Neuronal stem cell (in vitro differentiated cells): ENCODE measurements at regions not wholly inside any gene's neighbourhood (a gene's known extent, or its start where the extent isn't known, plus 50 kb on each side); places are given as distances from the start of the nearest gene placed in this dataset.
A peak's percentile ranks its signal among the peaks of the same experiment; 100 is the strongest.

ENCODE experiments used
- DNase-seq: peaks from one replicate; pipeline ENCODE4 v3.0.0-alpha.2; 2013; ENCODE audit warnings: low spot score
- H2AFZ ChIP-seq: one replicate; pipeline ENCODE4 v1.6.1; 2013; ENCODE audit warnings: mild to moderate bottlenecking, low read length, inconsistent platforms
- H2AK5ac ChIP-seq: 2 replicates; pipeline ENCODE4 v1.6.1; 2013; ENCODE audit warnings: low read depth, mild to moderate bottlenecking, inconsistent platforms, low read length, moderate library complexity, mixed read lengths
- H2BK120ac ChIP-seq: 2 replicates; pipeline ENCODE4 v1.6.1; 2013; ENCODE audit warnings: low read depth, mild to moderate bottlenecking, inconsistent platforms, low read length, moderate library complexity, mixed read lengths
- H2BK12ac ChIP-seq: one replicate; pipeline ENCODE4 v1.6.1; 2013; ENCODE audit warnings: low read length, inconsistent platforms
- H2BK15ac ChIP-seq: 2 replicates; pipeline ENCODE4 v1.6.1; 2013; ENCODE audit warnings: mild to moderate bottlenecking, low read length, inconsistent platforms, mixed read lengths
- H2BK5ac ChIP-seq: one replicate; pipeline ENCODE4 v1.6.1; 2013; ENCODE audit warnings: inconsistent platforms, mild to moderate bottlenecking, low read length, moderate library complexity
- H3K14ac ChIP-seq: one replicate; pipeline ENCODE4 v1.6.1; 2013; ENCODE audit warnings: low read length, inconsistent platforms
- H3K18ac ChIP-seq: 2 replicates; pipeline ENCODE4 v1.6.1; 2013; ENCODE audit warnings: low read length, inconsistent platforms
- H3K23ac ChIP-seq: 2 replicates; pipeline ENCODE4 v1.6.1; 2013; ENCODE audit warnings: low read depth, mild to moderate bottlenecking, mixed read lengths, low read length, inconsistent platforms; ENCODE audit not compliant: poor library complexity
- H3K27ac ChIP-seq: replicated peaks from 3 replicates; pipeline ENCODE4 v1.5.1; 2013; ENCODE audit warnings: low read length, inconsistent platforms
- H3K27me3 ChIP-seq, 3 experiments: 2 replicates each; pipeline ENCODE4 v1.6.1; 2013; ENCODE audit warnings: low read length in 3 of 3, mild to moderate bottlenecking in 2 of 3, inconsistent platforms in 1 of 3, low read depth in 1 of 3, mixed read lengths in 1 of 3, moderate library complexity in 1 of 3; ENCODE audit not compliant: control insufficient read depth in 3 of 3, insufficient read depth in 3 of 3
- H3K36me3 ChIP-seq, 2 donors: replicated peaks in 1 of 2; 2 replicates each; pipeline ENCODE4 v1.6.1; 2013; ENCODE audit warnings: low read length in 2 of 2; ENCODE audit not compliant: control insufficient read depth in 2 of 2, insufficient read depth in 2 of 2
- H3K4ac ChIP-seq: 2 replicates; pipeline ENCODE4 v1.6.1; 2013; ENCODE audit warnings: inconsistent platforms, mild to moderate bottlenecking, low read length, moderate library complexity
- H3K4me1 ChIP-seq, 2 donors: 1 replicate in 1 of 2; 2 replicates in 1 of 2; pipeline ENCODE4 v1.6.1; 2013; ENCODE audit warnings: low read length in 2 of 2, low read depth in 1 of 2; ENCODE audit not compliant: control insufficient read depth in 2 of 2, insufficient read depth in 1 of 2
- H3K4me2 ChIP-seq: one replicate; pipeline ENCODE4 v1.6.1; 2013; ENCODE audit warnings: mild to moderate bottlenecking, low read length, inconsistent platforms; ENCODE audit not compliant: insufficient read depth, poor library complexity, severe bottlenecking
- H3K4me3 ChIP-seq, 2 donors: 2 replicates each; pipeline ENCODE4 v1.5.1; 2013; ENCODE audit warnings: low read length in 2 of 2, mild to moderate bottlenecking in 2 of 2, inconsistent platforms in 1 of 2, moderate library complexity in 1 of 2
- H3K79me1 ChIP-seq: one replicate; pipeline ENCODE4 v1.6.1; 2013; ENCODE audit warnings: low read depth, mild to moderate bottlenecking, inconsistent platforms, low read length, moderate library complexity
- H3K9ac ChIP-seq: one replicate; pipeline ENCODE4 v1.6.1; 2013; ENCODE audit warnings: mild to moderate bottlenecking, low read depth, low read length, inconsistent platforms; ENCODE audit not compliant: poor library complexity
- H3K9me3 ChIP-seq, 2 donors: replicated peaks in 1 of 2; 2 replicates each; pipeline versions ENCODE3 to v1.6.1; 2013; ENCODE audit warnings: low read length in 2 of 2, mild to moderate bottlenecking in 2 of 2, inconsistent platforms in 1 of 2, low read depth in 1 of 2, mixed read lengths in 1 of 2, moderate library complexity in 1 of 2; ENCODE audit not compliant: control insufficient read depth in 2 of 2, insufficient read depth in 1 of 2
- H4K8ac ChIP-seq: one replicate; pipeline ENCODE4 v1.6.1; 2013; ENCODE audit warnings: low read depth, mild to moderate bottlenecking, inconsistent platforms, low read length, moderate library complexity
- H4K91ac ChIP-seq: one replicate; pipeline ENCODE4 v1.6.1; 2013; ENCODE audit warnings: low read length, low read depth, mild to moderate bottlenecking, inconsistent platforms; ENCODE audit not compliant: poor library complexity
- WGBS, 2 donors: extraction: QIAGEN DNeasy Blood & Tissue Kit; methylation state at CpG; one replicate each; pipeline ENCODE4 v1.1.7; 2013; ENCODE audit warnings: missing lambda C conversion rate in 2 of 2, mixed read lengths in 1 of 2; ENCODE audit not compliant: insufficient read length in 2 of 2, insufficient replicate concordance in 1 of 2; ENCODE audit errors: extremely low coverage in 2 of 2; 5-methylcytosine and 5-hydroxymethylcytosine counted together

DNA sequence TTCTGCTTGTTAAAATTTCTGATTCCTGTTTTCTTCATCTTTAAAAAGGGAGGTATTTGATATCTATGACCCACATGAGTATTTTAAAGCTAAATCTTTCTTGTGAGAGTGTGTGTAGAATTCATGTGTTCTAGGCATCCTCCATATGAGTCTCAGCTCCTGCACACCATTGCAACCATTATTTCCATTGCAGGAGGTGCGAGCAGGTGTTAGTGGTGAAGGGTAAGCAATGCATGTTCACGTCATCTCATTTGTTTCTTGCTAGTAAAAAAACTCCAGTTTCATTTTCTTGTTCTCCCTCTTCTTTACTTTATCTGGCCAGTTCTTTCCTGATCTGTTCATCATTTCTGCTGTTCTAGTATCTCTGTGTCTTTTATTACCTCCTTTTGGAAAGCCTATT lies 100.5 kb downstream of the ADRA2A start:
- no peak overlapping the region for H4K91ac ChIP-seq
- H3K4me1 ChIP-seq, result no peaks in the 10 kb centered on the region
- no peak overlapping the region for H3K14ac ChIP-seq
- H3K18ac ChIP-seq, result no peak overlapping the region
- no peak overlapping the region for H3K23ac ChIP-seq
- no peak overlapping the region for H2BK12ac ChIP-seq
- H2BK120ac ChIP-seq, result no peak overlapping the region
- no peaks in the 10 kb centered on the region for H3K27me3 ChIP-seq
- no CpG with 5 or more reads among the region's 2 CpGs for WGBS, 2 donors
- H3K4ac ChIP-seq, result no peak overlapping the region
- no peak overlapping the region for H3K9ac ChIP-seq
- no peaks in the 10 kb centered on the region for H3K79me1 ChIP-seq
- H2BK15ac ChIP-seq, result no peak overlapping the region
- H3K27ac ChIP-seq, result no peak overlapping the region
- H3K4me2 ChIP-seq, result no peak overlapping the region
- no peak overlapping the region for H3K4me3 ChIP-seq
- H2AFZ ChIP-seq, result no peak overlapping the region
- no peak overlapping the region for H2BK5ac ChIP-seq
- DNase-seq, result no peak
- H4K8ac ChIP-seq, result no peak overlapping the region
- no peaks in the 10 kb centered on the region for H3K9me3 ChIP-seq
- H3K36me3 ChIP-seq, result no peaks in the 10 kb centered on the region
- no peak overlapping the region for H2AK5ac ChIP-seq

- H2BK12ac ChIP-seq, result no peak overlapping the region
- no peak overlapping the region for H2AK5ac ChIP-seq
- H3K27me3 ChIP-seq, result no peaks in the 10 kb centered on the region
- no peak overlapping the region for H4K8ac ChIP-seq
- no peak overlapping the region for H3K27ac ChIP-seq
- no CpG with 5 or more reads among the region's 2 CpGs for WGBS, 2 donors
- no peak overlapping the region for H2AFZ ChIP-seq
- H3K14ac ChIP-seq, result no peak overlapping the region
- no peak overlapping the region for H3K9ac ChIP-seq
- no peak overlapping the region for H3K23ac ChIP-seq
- no peak overlapping the region for H3K4me3 ChIP-seq
- H2BK15ac ChIP-seq, result no peak overlapping the region
- no peak overlapping the region for H3K18ac ChIP-seq
- H2BK5ac ChIP-seq, result no peak overlapping the region
- H3K4ac ChIP-seq, result no peak overlapping the region
- DNase-seq, result no peak
- H4K91ac ChIP-seq, result no peak overlapping the region
- H3K4me1 ChIP-seq, result no peaks in the 10 kb centered on the region
- H3K9me3 ChIP-seq, result no peaks in the 10 kb centered on the region
- H3K79me1 ChIP-seq, result no peaks in the 10 kb centered on the region
- no peak overlapping the region for H2BK120ac ChIP-seq
- H3K4me2 ChIP-seq, result no peak overlapping the region
- H3K36me3 ChIP-seq, result no peaks in the 10 kb centered on the region
Observed at GRCh38 chr10:111179514-111179913, 102.7 kb downstream of the ADRA2A start.

- H3K27me3 ChIP-seq, result no peaks in the 10 kb centered on the region
- no peak overlapping the region for H2BK120ac ChIP-seq
- H2BK15ac ChIP-seq, result no peak overlapping the region
Observed at GRCh38 chr10:111186358-111186757, 109.5 kb downstream of the ADRA2A start.

DNA sequence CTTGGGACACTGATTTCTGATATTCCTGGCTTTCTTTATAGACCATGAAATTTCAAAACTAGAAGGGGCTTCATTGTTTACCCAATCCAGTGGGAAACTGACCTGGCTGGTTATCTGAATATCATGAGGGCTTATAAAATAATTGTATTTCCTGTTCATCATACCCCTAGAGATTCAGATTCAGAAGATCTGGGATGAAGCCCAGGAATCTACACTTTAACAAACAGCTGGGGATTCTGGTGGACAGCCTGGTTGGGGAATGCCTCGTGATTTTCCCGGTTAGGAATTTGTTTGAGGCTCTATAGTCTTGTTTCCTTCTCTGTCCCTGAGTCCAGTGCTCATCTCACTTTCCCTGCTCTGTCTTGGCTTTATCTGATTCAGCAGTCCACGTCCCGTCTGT lies 110.3 kb downstream of the ADRA2A start:
- Histone ChIP-seq H2BK12ac (no peak overlapping the region), H3K36me3 (no peaks in the 10 kb centered on the region), H3K9ac (no peak overlapping the region), H3K23ac (no peak overlapping the region), H3K79me1 (no peaks in the 10 kb centered on the region), H3K4me3 (no peak overlapping the region), H2BK15ac (no peak overlapping the region), H3K14ac (no peak overlapping the region), H4K8ac (no peak overlapping the region), H2BK5ac (no peak overlapping the region), H2AK5ac (no peak overlapping the region), H3K4ac (no peak overlapping the region), H3K27me3 (no peaks in the 10 kb centered on the region), H2BK120ac (no peak overlapping the region), H3K4me1 (no peaks in the 10 kb centered on the region), H3K9me3 (no peaks in the 10 kb centered on the region), H2AFZ (no peak overlapping the region), H4K91ac (no peak overlapping the region), H3K18ac (no peak overlapping the region), H3K27ac (no peak overlapping the region), H3K4me2 (no peak overlapping the region)
- no peak for DNase-seq
- no CpG with 5 or more reads among the region's 4 CpGs for WGBS, 2 donors

More at GRCh38 chr10:111186358-111186757, 109.5 kb downstream of the ADRA2A start:
- no CpG with 5 or more reads among the region's 1 CpG for WGBS, 2 donors
- H3K79me1 ChIP-seq, result no peaks in the 10 kb centered on the region
- DNase-seq, result no peak
- no peak overlapping the region for H3K4me2 ChIP-seq
- no peak overlapping the region for H3K18ac ChIP-seq
- no peak overlapping the region for H2AK5ac ChIP-seq
- H2AFZ ChIP-seq, result no peak overlapping the region
- no peak overlapping the region for H3K4ac ChIP-seq
- H3K4me1 ChIP-seq, result no peaks in the 10 kb centered on the region
- H3K9ac ChIP-seq, result no peak overlapping the region
- no peak overlapping the region for H2BK12ac ChIP-seq
- H3K14ac ChIP-seq, result no peak overlapping the region
- H3K9me3 ChIP-seq, result no peaks in the 10 kb centered on the region
- H3K23ac ChIP-seq, result no peak overlapping the region
- no peaks in the 10 kb centered on the region for H3K36me3 ChIP-seq
- peak overlapping the region in 1 of 2 donors; percentile 58 for H3K4me3 ChIP-seq
- H4K91ac ChIP-seq, result no peak overlapping the region
- H3K27ac ChIP-seq, result no peak overlapping the region
- no peak overlapping the region for H4K8ac ChIP-seq
- H2BK5ac ChIP-seq, result no peak overlapping the region
